Endodermal cell (in vitro differentiated cells): ENCODE measurements at regions not wholly inside any gene's neighbourhood (a gene's known extent, or its start where the extent isn't known, plus 50 kb on each side); places are given as distances from the start of the nearest gene placed in this dataset.

ENCODE experiments used
- DNase-seq: peaks from one replicate; pipeline ENCODE4 v3.0.0-alpha.2; 2017
- H3K27ac ChIP-seq: 2 replicates; pipeline ENCODE4 v1.5.1; 2013; ENCODE audit warnings: mild to moderate bottlenecking, low read depth, low read length, moderate library complexity
- H3K27me3 ChIP-seq: 2 replicates; pipeline ENCODE4 v1.6.1; 2013; ENCODE audit warnings: mild to moderate bottlenecking, low read length, moderate library complexity; ENCODE audit not compliant: insufficient read depth, control insufficient read depth, poor library complexity, severe bottlenecking
- H3K36me3 ChIP-seq: 2 replicates; pipeline ENCODE4 v1.7.0; 2013; ENCODE audit warnings: mild to moderate bottlenecking, low read length, moderate library complexity; ENCODE audit not compliant: control insufficient read depth, insufficient read depth
- H3K4me1 ChIP-seq: one replicate; pipeline ENCODE4 v1.7.0; 2013; ENCODE audit warnings: low read length; ENCODE audit not compliant: control insufficient read depth, insufficient read depth
- H3K4me3 ChIP-seq: 2 replicates; pipeline ENCODE4 v1.5.1; 2013; ENCODE audit warnings: mild to moderate bottlenecking, low read length, moderate library complexity
- H3K9ac ChIP-seq: 2 replicates; pipeline ENCODE4 v1.6.1; 2013; ENCODE audit warnings: mild to moderate bottlenecking, low read length, moderate library complexity; ENCODE audit not compliant: poor library complexity, severe bottlenecking; ENCODE audit errors: extremely low read depth
- H3K9me3 ChIP-seq: 2 replicates; pipeline ENCODE4 v1.6.1; 2013; ENCODE audit warnings: mild to moderate bottlenecking, low read length, moderate library complexity; ENCODE audit not compliant: control insufficient read depth
- H3K27ac Mint-ChIP-seq: 2 replicates; pipeline ENCODE4 v1.8.0; 2020; ENCODE audit warnings: mixed read lengths
- H3K27me3 Mint-ChIP-seq: 2 replicates; pipeline ENCODE4 v1.8.0; 2021; ENCODE audit warnings: mild to moderate bottlenecking, mixed read lengths; ENCODE audit not compliant: insufficient read depth
- H3K36me3 Mint-ChIP-seq: 2 replicates; pipeline ENCODE4 v1.8.0; 2020; ENCODE audit warnings: low read depth, mixed read lengths
- H3K4me1 Mint-ChIP-seq: 2 replicates; pipeline ENCODE4 v1.8.0; 2020; ENCODE audit warnings: mixed read lengths
- H3K4me3 Mint-ChIP-seq: 2 replicates; pipeline ENCODE4 v1.8.0; 2020; ENCODE audit warnings: mild to moderate bottlenecking, moderate library complexity, mixed read lengths
- H3K9me3 Mint-ChIP-seq: 2 replicates; pipeline ENCODE4 v1.8.0; 2020; ENCODE audit warnings: mild to moderate bottlenecking, mixed read lengths
- WGBS, 2 experiments: methylation state at CpG; one replicate each; pipeline versions ENCODE4 v1.1.5 to v1.1.7; 2013; ENCODE audit warnings: missing lambda C conversion rate in 2 of 2, mixed read lengths in 1 of 2; ENCODE audit not compliant: insufficient coverage in 1 of 2, insufficient read length in 1 of 2; 5-methylcytosine and 5-hydroxymethylcytosine counted together
- TF ChIP-seq, protein P1 (sequence below): fragments of 200-600 bp; sonication (generic); conservative IDR thresholded peaks from 2 replicates; pipeline ENCODE4 v1.5.0; 2021; ENCODE audit warnings: antibody characterized with exemption, mild to moderate bottlenecking

DNA sequence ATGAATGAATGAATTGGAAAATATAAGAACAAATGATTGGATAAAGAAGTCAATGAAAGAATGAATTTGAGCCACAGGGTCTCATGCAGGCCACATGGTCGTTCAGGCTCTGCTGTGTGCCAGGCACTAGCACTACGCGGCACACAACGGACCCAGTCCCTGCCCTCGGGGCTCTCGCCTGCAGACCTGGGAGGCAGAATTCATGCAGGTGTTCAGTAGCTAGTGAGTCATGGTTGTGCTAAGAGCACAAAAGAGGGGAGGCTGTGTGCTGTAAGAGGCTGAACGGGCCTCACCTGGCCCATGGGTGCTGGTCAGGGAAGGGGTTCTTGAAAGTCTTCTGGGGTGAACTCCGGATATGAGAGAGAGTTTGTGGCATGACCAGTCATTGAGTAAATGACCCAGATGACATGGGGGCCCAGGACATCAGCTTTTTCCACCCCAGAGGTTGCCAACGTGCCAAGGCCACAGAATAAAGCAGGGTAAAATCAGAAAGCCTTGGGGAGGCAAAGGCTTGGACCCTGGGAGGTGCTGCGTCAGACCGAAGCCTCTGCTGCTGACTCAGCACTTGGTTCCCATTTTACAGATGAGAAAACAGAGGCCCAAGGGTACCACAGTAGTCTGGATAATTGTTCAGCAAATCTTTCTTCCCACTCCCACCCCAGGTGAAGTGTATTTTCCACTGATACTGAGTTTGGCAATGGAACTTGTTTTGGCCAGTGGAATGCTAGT lies 264.3 kb upstream of the MVB12B start:
- WGBS, 2 experiments: 94% methylated on average over 10 to 11 of the region's 11 CpGs
- H3K36me3 Mint-ChIP-seq: no peaks in the 10 kb centered on the region

DNA sequence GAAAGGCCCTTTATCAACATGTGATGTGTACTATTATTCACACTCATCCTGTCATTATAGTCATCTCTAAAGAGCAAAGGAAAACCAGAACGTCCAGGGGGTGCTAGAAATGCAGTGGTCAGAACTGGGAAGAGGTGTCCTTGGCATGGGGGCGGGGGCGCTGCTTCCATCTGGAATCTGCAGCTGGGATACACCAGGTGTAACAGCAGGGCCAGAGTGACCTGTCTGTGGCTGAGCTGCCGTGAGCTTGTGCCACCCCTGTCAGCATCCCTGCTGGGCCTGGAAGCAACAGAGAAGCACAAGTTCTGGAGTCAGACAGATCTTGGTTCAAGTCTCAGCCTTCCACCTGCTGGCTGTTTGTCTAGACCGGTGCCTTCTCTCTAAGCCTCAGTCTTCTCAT lies 263.3 kb upstream of the MVB12B start:
- no peaks in the 10 kb centered on the region for H3K9me3 ChIP-seq
- H3K9ac ChIP-seq: no peak overlapping the region
- H3K27me3 Mint-ChIP-seq: no peaks in the 10 kb centered on the region
- H3K27ac ChIP-seq: no peak overlapping the region
- no peaks in the 10 kb centered on the region for H3K36me3 ChIP-seq
- 94 to 96% methylated on average over 4 to 5 of the region's 5 CpGs for WGBS, 2 experiments
- H3K4me3 Mint-ChIP-seq: no peak overlapping the region
- H3K27me3 ChIP-seq: no peaks in the 10 kb centered on the region
- no peak overlapping the region for H3K4me3 ChIP-seq
- no peak for DNase-seq
- peaks cover 6% of the 10 kb centered on the region for H3K4me1 Mint-ChIP-seq
- no peaks in the 10 kb centered on the region for H3K36me3 Mint-ChIP-seq
- H3K4me1 ChIP-seq: no peaks in the 10 kb centered on the region
- TF ChIP-seq, protein P1, sequence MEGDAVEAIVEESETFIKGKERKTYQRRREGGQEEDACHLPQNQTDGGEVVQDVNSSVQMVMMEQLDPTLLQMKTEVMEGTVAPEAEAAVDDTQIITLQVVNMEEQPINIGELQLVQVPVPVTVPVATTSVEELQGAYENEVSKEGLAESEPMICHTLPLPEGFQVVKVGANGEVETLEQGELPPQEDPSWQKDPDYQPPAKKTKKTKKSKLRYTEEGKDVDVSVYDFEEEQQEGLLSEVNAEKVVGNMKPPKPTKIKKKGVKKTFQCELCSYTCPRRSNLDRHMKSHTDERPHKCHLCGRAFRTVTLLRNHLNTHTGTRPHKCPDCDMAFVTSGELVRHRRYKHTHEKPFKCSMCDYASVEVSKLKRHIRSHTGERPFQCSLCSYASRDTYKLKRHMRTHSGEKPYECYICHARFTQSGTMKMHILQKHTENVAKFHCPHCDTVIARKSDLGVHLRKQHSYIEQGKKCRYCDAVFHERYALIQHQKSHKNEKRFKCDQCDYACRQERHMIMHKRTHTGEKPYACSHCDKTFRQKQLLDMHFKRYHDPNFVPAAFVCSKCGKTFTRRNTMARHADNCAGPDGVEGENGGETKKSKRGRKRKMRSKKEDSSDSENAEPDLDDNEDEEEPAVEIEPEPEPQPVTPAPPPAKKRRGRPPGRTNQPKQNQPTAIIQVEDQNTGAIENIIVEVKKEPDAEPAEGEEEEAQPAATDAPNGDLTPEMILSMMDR: no peak
- no peak overlapping the region for H3K27ac Mint-ChIP-seq
- no peaks in the 10 kb centered on the region for H3K9me3 Mint-ChIP-seq

More for the DNA sequence above, 264.3 kb upstream of the MVB12B start:
- DNase-seq: no peak
- H3K4me1 Mint-ChIP-seq: peaks cover 14% of the 10 kb centered on the region
- H3K9me3 ChIP-seq: no peaks in the 10 kb centered on the region
- no peak overlapping the region for H3K4me3 ChIP-seq
- H3K27me3 Mint-ChIP-seq: no peaks in the 10 kb centered on the region
- no peaks in the 10 kb centered on the region for H3K9me3 Mint-ChIP-seq
- H3K27ac ChIP-seq: no peak overlapping the region
- H3K27me3 ChIP-seq: no peaks in the 10 kb centered on the region
- no peak overlapping the region for H3K27ac Mint-ChIP-seq
- H3K9ac ChIP-seq: no peak overlapping the region
- H3K4me1 ChIP-seq: no peaks in the 10 kb centered on the region
- H3K4me3 Mint-ChIP-seq: no peak overlapping the region
- TF ChIP-seq, protein P1: no peak
- no peaks in the 10 kb centered on the region for H3K36me3 ChIP-seq

DNA sequence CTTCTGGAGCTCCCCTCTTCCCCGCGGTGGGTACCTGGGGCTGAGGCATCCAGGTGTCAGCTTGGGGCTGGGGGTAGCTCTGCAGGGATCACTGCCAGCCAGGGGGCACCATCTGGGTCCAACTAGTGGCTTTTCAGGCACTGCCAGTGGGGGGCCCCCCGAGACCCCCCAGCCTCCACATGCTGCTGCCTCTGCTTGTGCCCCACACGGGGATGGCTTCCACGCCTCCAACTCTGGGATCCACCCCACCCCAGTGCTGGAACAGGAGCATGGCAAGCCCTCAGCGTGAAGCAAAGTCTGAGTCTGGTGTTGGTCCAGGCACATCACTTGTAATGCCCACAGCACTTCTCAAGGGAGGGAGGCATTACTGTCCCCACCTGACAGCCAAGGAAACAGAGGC lies 260.5 kb upstream of the MVB12B start:
- Mint-ChIP-seq H3K27me3 (no peaks in the 10 kb centered on the region), H3K4me1 (no peaks in the 10 kb centered on the region), H3K4me3 (no peak overlapping the region), H3K36me3 (no peaks in the 10 kb centered on the region), H3K9me3 (no peaks in the 10 kb centered on the region), H3K27ac (no peak overlapping the region)
- Histone ChIP-seq H3K4me3 (no peak overlapping the region), H3K9me3 (no peaks in the 10 kb centered on the region), H3K36me3 (no peaks in the 10 kb centered on the region), H3K9ac (no peak overlapping the region), H3K27ac (no peak overlapping the region), H3K4me1 (no peaks in the 10 kb centered on the region), H3K27me3 (no peaks in the 10 kb centered on the region)
- 74 to 80% methylated on average over 3 to 6 of the region's 6 CpGs for WGBS, 2 experiments
- DNase-seq: no peak
- TF ChIP-seq, protein P1: no peak
